ENCODE measurements at regions not wholly inside any gene's neighbourhood (a gene's known extent, or its start where the extent isn't known, plus 50 kb on each side); places are given as distances from the start of the nearest gene placed in this dataset. TPM values are rescaled to one million over a fixed set of nuclear protein-coding genes. Genes with fewer than 3 reads are reported as not detected.

- Histone ChIP-seq H3K79me2 (ENCODE audit: insufficient read depth, low read length) (no peaks in the 10 kb centered on the region), H3K36me3 (ENCODE audit: insufficient read depth, low read length) (no peaks in the 10 kb centered on the region), H3K4me3 (ENCODE audit: insufficient read depth, low read depth, low read length) (no peak overlapping the region), H3K4me2 (ENCODE audit: low read length) (peak overlapping the region; percentile 41), H3K9me3 (ENCODE audit: insufficient read depth, low read depth, low read length) (no peaks in the 10 kb centered on the region), H4K20me1 (ENCODE audit: insufficient read depth, low read length) (no peaks in the 10 kb centered on the region), H3K4me1 (ENCODE audit: insufficient read depth, low read length) (peaks cover 13% of the 10 kb centered on the region), H2AFZ (ENCODE audit: low read depth, low read length) (no peak overlapping the region), H3K9ac (ENCODE audit: low read length) (no peak overlapping the region), H3K27ac (ENCODE audit: low read depth, low read length) (peak overlapping the region; percentile 40), H3K27me3 (ENCODE audit: insufficient read depth, low read length) (no peaks in the 10 kb centered on the region)
- Mint-ChIP-seq H3K4me3 (ENCODE audit: unreplicated experiment) (no peak overlapping the region), H3K27ac (ENCODE audit: unreplicated experiment) (peak overlapping the region; percentile 37), H3K36me3 (ENCODE audit: low read depth, unreplicated experiment) (no peaks in the 10 kb centered on the region), H3K4me1 (ENCODE audit: low read depth, unreplicated experiment) (peaks cover 20% of the 10 kb centered on the region), H3K27me3 (ENCODE audit: low read depth, unreplicated experiment) (no peaks in the 10 kb centered on the region), H3K9me3 (ENCODE audit: unreplicated experiment) (no peaks in the 10 kb centered on the region)
- peak; percentile 93 for DNase-seq (ENCODE audit: low read depth)
- no peak for FAIRE-seq
- TF ChIP-seq, protein P1, sequence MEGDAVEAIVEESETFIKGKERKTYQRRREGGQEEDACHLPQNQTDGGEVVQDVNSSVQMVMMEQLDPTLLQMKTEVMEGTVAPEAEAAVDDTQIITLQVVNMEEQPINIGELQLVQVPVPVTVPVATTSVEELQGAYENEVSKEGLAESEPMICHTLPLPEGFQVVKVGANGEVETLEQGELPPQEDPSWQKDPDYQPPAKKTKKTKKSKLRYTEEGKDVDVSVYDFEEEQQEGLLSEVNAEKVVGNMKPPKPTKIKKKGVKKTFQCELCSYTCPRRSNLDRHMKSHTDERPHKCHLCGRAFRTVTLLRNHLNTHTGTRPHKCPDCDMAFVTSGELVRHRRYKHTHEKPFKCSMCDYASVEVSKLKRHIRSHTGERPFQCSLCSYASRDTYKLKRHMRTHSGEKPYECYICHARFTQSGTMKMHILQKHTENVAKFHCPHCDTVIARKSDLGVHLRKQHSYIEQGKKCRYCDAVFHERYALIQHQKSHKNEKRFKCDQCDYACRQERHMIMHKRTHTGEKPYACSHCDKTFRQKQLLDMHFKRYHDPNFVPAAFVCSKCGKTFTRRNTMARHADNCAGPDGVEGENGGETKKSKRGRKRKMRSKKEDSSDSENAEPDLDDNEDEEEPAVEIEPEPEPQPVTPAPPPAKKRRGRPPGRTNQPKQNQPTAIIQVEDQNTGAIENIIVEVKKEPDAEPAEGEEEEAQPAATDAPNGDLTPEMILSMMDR (IDR thresholded peaks at IDR 0.05; ENCODE audit: insufficient read depth, low read depth, low read length) = no peak
- no peak for TF ChIP-seq EZH2 (IDR thresholded peaks at IDR 0.05; ENCODE audit: insufficient read depth, low read length)
These were observed 58.8 kb upstream of the FOXG1 start for GRCh38 chr14:28707814-28708213.

- no peak overlapping the region for H3K4me3 ChIP-seq (ENCODE audit: insufficient read depth, low read depth, low read length)
- H2AFZ ChIP-seq (ENCODE audit: low read depth, low read length) = no peak overlapping the region
- no peaks in the 10 kb centered on the region for H3K27me3 ChIP-seq (ENCODE audit: insufficient read depth, low read length)
- H3K27me3 Mint-ChIP-seq (ENCODE audit: low read depth, unreplicated experiment) = no peaks in the 10 kb centered on the region
- no peaks in the 10 kb centered on the region for H4K20me1 ChIP-seq (ENCODE audit: insufficient read depth, low read length)
- H3K4me1 Mint-ChIP-seq (ENCODE audit: low read depth, unreplicated experiment) = peaks cover 12% of the 10 kb centered on the region
- no peak overlapping the region for H3K4me2 ChIP-seq (ENCODE audit: low read length)
- H3K9me3 ChIP-seq (ENCODE audit: insufficient read depth, low read depth, low read length) = no peaks in the 10 kb centered on the region
- FAIRE-seq (no peak), DNase-seq (ENCODE audit: low read depth) (peak; percentile 40)
- peak overlapping the region; percentile 2 for H3K27ac Mint-ChIP-seq (ENCODE audit: unreplicated experiment)
- no peaks in the 10 kb centered on the region for H3K9me3 Mint-ChIP-seq (ENCODE audit: unreplicated experiment)
- TF ChIP-seq, protein P1 (IDR thresholded peaks at IDR 0.05; ENCODE audit: insufficient read depth, low read depth, low read length) = no peak
- no peak for TF ChIP-seq EZH2 (IDR thresholded peaks at IDR 0.05; ENCODE audit: insufficient read depth, low read length)
- H3K4me3 Mint-ChIP-seq (ENCODE audit: unreplicated experiment) = no peak overlapping the region
- H3K36me3 ChIP-seq (ENCODE audit: insufficient read depth, low read length) = no peaks in the 10 kb centered on the region
- no peaks in the 10 kb centered on the region for H3K79me2 ChIP-seq (ENCODE audit: insufficient read depth, low read length)
- H3K36me3 Mint-ChIP-seq (ENCODE audit: low read depth, unreplicated experiment) = no peaks in the 10 kb centered on the region
- H3K27ac ChIP-seq (ENCODE audit: low read depth, low read length) = no peak overlapping the region
- no peak overlapping the region for H3K9ac ChIP-seq (ENCODE audit: low read length)
- H3K4me1 ChIP-seq (ENCODE audit: insufficient read depth, low read length) = peaks cover 13% of the 10 kb centered on the region
These were observed 56.8 kb upstream of the FOXG1 start for GRCh38 chr14:28709571-28710305.

Small RNAs in the stretch of these regions (microRNA-seq; reads per million reads assigned to microRNA genes)
- not detected for gene MIR3171
- not detected for gene MIR4307
